CMK (cell line): ENCODE measurements at regions not wholly inside any gene's neighbourhood (a gene's known extent, or its start where the extent isn't known, plus 50 kb on each side); places are given as distances from the start of the nearest gene placed in this dataset.

Experiments used
- DNase-seq: peaks from one replicate; pipeline ENCODE4 v3.0.0-alpha.2; 2010; ENCODE audit warnings: low read depth

DNA sequence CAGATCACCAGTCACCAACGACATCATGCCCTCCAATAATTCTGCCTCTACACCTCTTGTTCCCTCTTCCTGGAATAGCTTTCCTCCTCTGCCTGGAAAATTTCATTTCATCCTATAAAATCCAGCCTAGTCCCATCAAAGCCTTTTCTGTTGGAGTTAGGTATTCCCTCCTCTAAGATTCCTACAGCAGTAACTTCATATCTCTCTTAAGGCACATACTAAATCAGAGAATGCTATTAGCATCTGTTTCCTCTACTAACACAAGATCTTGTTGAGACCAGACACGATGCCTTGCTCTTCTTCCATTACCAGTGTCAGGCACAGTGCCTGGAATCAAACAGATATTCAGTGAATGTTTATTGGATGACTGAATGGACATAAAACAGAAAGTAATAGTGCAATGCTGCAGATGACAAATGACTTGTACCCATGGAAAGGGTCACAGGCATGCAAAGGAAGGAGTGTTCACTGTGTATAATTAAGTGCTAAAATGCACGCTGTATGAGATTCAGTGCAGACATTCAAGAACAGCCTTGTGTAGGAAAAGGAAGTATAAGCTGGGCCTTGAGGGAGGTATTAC lies 342.0 kb upstream of the ACVR2A start:
- no peak for DNase-seq

DNA sequence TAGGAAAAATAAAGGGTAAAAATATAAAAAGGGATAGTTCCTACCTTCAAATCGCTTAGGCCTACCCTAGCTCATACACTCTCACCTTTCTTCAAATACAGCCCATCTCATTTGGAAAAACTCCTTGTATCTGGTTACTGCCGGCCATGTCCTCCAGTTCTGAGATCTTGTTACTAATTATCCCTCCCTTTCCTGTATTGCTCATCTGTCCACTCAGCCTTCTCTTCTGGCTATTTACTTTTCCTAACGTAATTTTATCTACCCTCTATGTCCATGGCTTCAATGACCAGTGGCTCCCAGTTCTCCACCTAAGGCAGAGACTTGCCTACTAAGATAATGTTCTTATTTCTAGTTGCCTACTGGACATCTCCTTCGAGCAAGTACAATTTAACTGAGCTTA lies 342.9 kb upstream of the ACVR2A start:
- no peak for DNase-seq

DNA sequence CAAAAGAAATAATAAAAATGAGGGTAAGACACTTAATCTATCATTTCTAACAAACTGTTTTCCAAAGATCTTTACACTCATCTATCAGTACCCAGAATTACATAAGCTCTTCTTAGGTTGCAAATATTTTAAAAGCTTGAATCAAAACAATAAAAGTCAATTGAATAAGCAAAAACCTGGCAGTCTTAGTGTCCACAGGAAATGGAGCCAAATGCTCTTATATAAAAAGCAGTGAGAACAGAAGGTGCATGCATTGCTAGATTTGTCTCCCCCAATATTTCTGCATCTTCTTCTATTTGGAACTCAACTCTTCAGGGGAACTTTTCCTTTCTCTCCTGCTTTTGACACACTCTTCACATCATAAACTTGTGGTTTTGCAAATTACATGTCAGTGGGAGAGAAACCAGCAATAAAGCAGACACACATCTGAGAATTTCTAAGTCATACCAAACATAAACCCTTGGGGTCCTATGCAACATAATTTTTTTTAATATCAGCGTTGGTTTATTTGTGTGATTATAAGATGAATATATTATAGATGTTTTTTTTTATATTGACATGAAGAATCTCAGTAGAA lies 343.9 kb upstream of the ACVR2A start:
- DNase-seq: no peak

DNA sequence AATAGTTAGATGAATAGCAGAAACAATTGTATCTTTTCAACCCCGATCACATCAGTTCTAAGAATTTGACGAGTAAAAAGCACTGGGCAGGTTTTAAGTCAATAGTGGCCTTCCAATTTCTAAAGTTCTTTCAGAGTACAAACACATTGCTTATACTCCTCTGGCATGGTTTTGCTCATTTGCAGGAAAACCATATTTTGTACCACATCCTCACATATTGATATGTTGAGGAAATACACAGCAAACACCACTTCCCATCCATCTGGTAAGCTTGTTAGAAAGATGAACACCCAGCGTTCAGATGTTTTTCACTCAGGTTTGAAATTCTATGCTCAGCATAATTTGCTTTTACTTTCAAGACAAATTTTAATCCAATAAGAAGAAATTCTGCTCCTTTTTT lies 344.6 kb upstream of the ACVR2A start:
- DNase-seq: no peak

DNA sequence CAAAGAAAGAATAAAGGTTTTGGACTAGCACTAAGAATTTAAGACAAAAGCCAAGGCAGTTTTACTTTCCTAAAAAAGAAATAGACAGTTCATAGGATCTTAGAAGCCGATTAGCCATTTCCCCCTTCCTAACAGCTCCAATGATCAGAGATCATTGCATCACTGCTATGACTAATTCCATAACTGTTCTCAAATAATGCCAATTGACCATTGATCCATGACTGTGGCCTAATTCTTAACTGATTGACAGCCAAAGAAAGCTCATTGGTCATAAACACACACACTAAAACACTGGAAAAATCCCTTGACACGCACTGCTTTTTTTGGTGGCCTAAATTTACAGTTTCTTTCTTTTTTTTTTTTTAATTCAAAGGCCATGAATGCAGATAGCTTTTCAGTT lies 345.0 kb upstream of the ACVR2A start:
- no peak for DNase-seq

DNA sequence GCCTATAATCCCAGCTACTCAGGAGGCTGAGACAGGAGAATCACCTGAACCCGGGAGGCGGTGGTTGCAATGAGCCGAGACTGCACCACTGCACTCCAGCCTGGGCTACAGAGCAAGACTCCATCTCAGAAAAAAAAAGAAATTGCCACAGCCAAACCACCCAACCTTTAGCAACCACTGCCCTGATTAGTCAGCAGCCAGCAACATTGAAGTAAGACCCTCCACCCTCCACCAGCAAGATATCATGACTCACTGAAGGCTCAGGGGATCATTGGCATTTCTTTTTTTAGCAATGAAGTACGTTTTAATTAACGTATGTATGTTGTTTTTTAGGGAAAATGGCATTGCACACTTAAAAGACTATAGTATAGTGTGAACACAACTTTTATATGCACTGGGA lies 349.1 kb upstream of the ACVR2A start:
- no peak for DNase-seq

DNA sequence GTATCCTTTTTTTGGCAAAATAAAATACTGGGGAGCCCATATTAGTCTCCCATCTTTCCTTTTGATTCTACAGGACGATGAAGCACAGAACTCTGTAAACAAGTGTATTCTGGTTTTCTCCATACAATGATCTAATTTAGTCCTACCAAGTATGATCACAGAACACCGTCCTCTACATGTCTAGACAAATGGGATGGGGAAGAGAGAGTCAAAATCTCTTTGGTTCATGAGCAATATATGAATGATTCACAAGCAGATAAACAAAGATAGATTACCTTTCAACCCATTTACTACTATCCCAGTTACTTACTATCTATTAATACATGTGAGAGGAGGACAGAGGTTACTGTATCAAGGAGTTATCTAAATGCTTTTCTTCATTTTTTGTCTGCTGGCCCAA lies 352.4 kb upstream of the ACVR2A start:
- DNase-seq: no peak

DNA sequence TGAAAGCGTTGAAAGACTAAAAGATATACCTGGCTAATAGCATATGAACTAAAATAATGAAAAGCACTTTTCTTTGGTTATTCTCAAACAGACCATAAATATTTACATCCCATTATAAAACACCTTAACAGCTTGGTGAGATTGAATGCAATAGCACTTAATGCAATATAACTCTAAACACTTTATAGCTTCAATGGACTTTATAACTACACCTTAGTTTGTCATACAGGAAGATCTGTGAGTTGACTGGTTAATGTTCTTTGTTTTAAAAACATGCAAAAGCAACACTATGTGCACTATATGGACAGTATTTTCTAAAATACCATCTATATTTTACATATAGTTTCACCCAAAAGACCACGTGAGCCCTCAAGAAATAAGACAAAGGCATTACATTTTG lies 353.3 kb upstream of the ACVR2A start:
- no peak for DNase-seq

DNA sequence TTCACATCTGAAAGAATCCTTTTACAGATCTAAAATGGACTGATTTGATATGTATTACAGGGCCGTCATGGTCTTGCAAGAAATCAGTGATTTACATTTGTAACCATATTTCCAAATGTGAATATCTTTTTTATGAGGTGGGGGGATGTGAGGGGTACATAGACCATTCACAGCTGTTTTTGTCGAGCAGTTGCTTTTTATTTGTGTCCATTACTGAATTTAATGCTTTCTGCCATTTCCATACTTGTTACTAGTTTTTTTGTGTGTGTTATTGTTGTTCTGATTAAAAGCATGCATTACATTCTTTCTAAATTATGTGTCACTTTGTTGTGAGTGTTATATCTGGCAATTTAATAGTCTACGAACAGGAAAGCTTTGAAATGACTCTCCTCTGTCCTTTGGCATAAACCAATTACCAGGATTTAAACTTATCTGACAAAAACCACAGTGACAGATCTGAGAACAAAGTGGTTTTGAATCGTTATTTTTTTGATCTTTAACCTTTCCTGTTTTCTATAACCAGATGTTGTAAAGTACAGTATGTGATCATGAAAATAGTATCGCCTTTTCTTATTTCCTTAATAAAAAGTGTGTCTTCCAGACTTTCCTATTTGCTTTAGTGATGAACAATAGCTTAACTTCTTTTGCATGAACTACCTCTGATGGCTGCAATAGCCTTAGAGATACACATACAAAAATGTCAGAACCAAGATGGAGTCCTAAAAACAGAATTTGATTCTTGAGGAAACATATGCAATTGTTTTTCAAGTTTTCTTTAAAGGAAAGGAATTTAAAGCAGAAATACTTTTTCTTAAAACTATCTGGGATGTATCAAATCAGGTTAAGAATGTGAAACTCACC lies 354.2 kb upstream of the ACVR2A start:
- no peak for DNase-seq

DNA sequence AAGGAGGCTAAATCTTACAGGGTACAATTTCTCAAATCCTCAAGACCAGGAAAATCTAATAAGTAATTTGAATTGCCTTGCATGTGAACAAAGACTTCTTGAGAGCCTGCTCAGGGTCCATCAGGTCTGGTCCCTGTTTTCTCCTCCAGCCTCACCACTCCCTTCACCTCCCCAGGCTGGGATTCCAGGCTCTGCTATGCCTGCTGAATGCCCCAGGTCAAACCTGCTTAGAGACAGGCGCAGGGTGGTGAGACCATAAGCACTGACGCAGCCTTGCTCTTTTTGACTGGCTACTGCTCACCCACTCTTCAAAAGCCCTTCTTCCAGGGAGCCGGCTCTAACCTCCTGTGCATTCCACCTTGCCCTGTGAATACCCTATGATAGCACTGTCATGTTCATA lies 356.4 kb upstream of the ACVR2A start:
- no peak for DNase-seq

DNA sequence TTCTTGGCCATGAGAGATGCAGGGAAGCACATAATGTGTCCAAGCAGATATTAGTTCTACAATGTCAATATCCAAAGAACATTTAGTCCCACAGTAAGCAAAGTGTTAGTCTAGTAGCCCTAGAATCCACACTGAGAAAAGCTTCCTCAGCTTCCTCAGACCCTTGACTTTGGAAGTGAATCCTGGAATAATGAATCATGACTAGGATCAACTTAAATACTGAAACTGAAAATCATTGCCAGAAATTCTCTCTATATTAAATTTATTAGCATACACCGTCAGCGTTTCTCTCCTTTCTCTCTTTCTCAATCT lies 356.9 kb upstream of the ACVR2A start:
- no peak for DNase-seq

DNA sequence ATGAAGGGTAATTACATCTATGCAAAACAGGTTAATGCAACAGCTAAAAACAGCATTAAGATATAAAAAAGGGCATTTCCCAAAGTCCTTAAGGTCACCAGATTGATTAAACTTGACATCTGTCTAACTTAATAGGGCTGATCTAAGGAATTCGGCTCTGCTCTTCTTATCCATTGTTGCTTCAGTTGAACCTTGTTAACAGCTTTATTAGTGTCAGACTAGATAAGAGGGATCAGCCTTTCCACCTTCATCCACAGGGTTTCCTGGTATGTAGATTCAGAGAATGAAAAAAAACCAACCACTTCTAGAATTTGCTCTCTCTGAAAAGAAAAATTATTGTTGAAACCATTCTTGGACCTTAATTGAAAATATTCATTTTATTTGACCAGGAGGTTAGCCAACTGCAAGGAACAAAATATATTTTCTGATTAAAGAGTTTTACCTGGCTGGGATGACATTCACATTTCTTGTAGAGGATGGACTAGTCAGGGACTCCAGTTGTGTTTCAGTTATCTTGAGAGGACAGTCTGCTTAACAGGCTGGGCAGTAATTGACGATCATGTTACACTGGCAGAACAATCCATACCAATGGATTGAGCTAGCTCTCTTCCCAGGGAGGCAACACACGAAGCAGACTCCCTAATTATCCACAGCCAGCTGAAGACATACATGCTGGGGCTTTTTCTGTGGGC lies 357.4 kb upstream of the ACVR2A start:
- DNase-seq: no peak

DNA sequence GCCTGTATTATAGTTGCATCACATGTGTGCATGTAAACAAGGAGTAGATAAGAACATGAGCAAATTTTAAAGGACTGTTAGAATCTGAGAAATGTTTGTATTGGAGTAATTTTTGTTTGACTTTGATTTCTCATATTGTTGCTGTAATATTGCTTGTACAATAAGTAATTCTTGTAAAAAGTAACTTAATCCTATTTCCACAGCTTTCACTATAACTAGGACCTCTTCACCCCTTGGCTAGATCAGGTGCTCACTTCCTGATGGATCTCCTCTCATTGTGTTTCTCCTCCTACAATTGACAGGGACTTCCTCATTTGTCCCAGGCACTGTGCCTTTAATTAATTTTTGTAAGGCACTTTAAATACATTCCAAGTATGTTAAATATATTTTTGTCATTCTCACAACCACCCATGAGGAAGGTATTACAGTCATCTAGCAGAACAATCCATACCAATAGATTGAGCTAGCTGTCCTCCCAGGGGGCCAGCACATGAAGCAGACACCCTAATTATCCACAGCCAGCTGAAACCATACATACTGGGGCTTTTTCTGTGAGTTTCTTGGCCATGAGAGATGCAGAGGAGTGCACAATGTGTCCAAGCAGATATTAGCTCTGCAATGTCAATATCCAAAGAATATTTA lies 359.5 kb upstream of the ACVR2A start:
- DNase-seq: no peak

DNA sequence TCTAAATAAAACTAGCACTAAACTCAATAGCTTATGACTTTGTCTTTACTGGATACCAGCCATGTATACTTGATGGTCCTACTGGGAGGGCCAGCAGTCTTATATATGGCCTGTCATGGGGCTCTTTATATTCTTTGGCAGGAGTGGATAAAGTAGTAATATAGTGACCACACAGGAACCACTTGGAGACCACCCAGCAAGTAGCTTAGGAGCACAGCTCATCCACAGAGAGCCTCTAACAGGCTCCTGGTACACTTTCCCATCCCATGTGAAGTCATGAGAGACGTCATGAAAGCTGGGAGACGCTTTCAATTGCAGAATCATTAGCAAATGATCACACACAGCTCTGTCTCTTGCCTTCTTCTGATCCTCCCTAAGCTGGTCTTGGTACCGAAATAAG lies 360.9 kb upstream of the ACVR2A start:
- DNase-seq: no peak

DNA sequence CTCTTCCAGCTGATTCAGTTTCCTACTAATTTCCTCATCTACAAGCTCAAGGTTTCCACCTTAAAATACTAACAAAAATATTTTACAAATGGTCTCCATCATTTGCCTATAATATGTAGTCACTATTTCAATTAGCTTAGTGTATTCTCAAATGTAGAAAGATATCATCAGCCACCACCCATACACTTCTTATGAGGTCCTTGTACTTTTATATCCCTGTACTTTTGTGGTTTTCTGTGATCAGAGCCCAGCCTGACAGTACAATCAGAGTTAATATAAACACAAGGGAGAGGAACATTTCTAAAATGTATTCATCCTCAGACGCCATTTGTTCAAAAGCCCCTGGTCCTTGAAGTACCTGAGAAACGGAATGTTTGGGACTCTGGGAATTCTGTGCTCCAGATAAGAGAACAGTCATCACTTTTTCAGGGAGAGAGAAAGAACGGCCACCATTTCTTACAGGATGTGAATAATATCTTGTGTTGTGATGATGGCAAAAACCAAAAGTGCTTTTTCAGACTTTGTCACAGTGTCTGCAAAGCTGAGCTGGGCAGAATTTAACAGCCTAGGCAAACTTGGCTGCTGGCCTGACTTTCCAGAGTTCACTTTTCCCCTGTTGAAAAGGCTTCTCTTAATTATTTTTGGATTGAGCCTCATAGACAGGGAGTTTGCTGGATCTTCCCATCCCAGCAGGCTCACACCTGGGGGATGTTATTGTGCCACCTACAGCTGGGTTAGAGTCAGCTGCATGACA lies 361.7 kb upstream of the ACVR2A start:
- no peak for DNase-seq

DNA sequence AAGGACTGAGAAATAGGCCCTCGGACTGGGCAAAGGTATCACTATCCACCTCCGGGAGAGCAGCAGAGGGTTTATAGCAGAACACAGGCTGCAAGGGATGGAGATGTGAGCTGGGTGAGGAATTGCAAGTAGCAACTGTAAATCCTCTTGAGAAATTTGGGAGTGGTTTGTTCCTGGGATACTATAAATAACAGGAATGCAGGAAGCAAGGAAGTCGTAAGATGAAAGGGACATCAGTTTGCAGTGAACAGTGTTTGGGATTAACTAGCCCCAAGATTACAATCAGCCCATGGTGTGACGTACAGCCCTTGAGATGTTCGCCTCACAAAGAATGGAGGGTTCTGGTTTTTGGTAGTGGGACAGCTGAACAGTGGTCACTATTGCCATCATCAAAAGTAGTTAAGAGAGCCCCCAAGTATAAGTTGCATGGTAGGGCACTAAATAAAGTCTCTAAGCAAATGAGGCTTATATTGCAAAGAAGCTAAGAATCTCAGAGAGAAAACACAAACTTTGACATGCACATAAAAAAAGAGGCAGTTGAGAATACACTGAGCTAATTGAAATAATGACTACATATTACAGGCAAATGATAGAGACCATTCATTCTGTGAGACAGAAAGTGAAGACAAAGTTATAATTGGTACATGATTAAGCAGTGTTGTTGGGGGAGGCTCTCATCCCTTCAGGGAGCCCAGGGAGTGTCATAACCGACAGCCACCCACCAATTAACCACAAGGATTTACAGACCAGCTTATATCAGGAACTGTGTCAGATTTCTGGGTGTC lies 362.5 kb upstream of the ACVR2A start:
- DNase-seq: no peak

DNA sequence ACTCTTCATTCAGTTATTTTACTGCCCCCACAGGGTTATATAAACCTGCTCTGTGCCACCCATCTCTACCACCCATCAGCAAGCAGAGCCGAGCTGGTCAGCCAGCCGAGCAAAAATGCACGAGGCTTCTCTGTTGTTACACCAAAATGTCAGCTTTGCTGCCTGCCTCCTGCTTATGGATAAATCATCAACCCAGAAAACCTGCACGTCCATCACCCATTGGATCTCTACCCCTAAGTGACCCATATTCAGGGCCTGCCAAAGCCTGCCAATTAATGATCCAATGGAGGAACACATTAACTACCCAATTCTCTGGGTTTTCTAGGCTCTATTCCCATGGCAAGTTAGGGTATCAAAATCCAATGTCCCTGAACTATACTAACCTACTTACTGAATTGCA lies 365.5 kb upstream of the ACVR2A start:
- no peak for DNase-seq

DNA sequence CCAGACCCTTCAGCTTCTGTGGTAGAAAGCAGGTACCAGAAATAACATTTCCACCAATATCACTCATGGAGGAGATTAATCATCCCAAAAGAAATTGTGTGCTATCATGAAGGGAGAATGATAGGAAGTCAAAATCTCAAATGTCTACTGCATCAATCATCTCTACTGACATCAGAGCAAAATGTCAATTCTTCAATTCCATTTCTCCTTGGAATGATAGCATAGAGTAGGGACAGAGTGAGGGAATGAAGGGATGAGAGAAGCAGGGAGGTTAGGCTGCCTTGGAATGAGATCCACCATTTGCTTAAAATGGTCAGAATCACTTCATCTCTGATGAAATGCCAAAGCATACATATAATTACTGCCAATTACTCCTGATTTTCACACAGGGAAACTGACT lies 371.8 kb upstream of the ACVR2A start:
- DNase-seq: no peak

DNA sequence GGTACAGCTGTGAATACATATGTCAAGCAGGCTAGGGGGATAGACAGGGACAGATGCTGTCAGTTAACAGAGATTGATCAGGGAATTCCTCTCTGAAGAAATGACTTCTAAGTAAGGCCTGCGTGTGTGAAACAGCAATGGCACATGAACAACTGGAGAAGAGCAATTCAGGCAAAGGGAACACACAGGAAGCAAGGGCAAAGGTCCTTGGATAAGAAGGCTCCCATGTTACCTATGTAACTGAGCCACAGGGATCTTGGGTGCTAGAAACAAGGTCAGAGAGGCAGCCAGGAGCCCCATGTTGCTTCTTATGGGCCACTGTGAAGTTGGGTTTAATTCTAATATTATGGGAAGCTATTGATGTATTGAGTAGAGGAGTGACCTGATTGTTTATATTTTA lies 373.7 kb upstream of the ACVR2A start:
- no peak for DNase-seq

DNA sequence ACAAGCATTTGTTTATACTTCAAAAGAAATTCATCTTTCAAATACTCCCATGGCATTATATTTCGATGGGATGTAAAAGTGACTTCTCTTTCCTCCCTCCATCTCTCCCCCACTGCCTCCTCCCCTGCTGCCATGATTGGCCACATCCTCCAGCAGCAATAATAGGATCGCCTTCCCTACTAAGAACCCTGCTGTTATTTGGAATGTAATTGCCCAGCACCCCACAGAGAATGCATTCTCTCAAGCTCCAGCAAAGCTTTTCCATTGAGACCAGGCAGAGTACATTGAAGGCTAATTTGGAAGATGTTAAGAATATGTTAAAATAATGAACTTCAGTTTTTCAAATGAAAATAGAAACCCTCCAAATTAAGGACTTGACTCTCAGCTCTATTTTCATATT lies 375.4 kb upstream of the ACVR2A start:
- no peak for DNase-seq

DNA sequence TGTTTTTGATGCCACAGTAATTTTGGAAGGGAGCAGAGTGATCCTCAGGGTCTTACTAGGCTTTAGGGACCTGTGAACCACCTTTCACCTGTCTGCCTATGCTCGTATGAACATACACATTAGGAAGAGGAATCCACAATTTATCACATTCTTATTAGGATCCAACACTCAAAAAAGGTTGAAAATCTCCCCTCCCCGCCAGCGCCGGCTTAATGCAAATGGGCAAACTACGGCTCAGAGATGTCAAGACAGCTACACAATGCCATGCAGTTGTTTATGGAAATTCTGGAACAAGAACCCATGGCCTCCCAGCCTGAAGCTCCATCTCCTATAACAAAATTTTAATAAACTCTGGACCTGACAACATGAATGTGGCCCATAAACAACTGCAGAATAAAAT lies 375.9 kb upstream of the ACVR2A start:
- DNase-seq: no peak
